ENCODE measurements at regions not wholly inside any gene's neighbourhood (a gene's known extent, or its start where the extent isn't known, plus 50 kb on each side); places are given as distances from the start of the nearest gene placed in this dataset.
"Not testable (repeated sequence)": the region's sequence is repeated elsewhere in the genome, so short reads cannot be mapped to it uniquely, and the experiment has no call there.

- TF ChIP-seq EZH2phosphoT487 (IDR thresholded peaks at IDR 0.05; ENCODE audit: insufficient read depth, low read depth); EZH2 (IDR thresholded peaks at IDR 0.05; ENCODE audit: insufficient read depth, poor library complexity, severe bottlenecking): not testable (repeated sequence)
These were observed 5303.4 kb upstream of the TPTE start for GRCh38 chr21:5217933-5218332.
